Panc1 (cell line): ENCODE measurements at regions not wholly inside any gene's neighbourhood (a gene's known extent, or its start where the extent isn't known, plus 50 kb on each side); places are given as distances from the start of the nearest gene placed in this dataset.

ENCODE experiments used
- POLR2AphosphoS5 ChIP-seq: IDR thresholded peaks from 2 replicates; pipeline ENCODE4 v1.6.1; 2012; ENCODE audit warnings: mild to moderate bottlenecking, low read depth, low read length, moderate library complexity
- SIN3A ChIP-seq: IDR thresholded peaks from 2 replicates; pipeline ENCODE4 v1.6.1; 2012; ENCODE audit warnings: low read depth, mild to moderate bottlenecking, low read length, moderate library complexity, borderline replicate concordance; ENCODE audit not compliant: insufficient read depth
- TCF7L2 ChIP-seq: IDR thresholded peaks from 2 replicates; pipeline ENCODE4 v1.6.1; 2011; ENCODE audit warnings: mild to moderate bottlenecking, low read depth, low read length, inconsistent platforms
- TF ChIP-seq, protein P1 (sequence below): fragments of 450-650 bp; IDR thresholded peaks from 2 replicates; pipeline ENCODE4 v1.5.1; 2017; ENCODE audit warnings: mild to moderate bottlenecking
- TF ChIP-seq, protein P2 (sequence below), 2 experiments: IDR thresholded peaks; 2 replicates each; pipeline ENCODE4 v1.6.1; 2011 to 2012; ENCODE audit warnings: low read depth in 2 of 2, control low read depth in 1 of 2, low read length in 1 of 2, mild to moderate bottlenecking in 1 of 2, moderate library complexity in 1 of 2; ENCODE audit not compliant: insufficient read depth in 1 of 2

DNA sequence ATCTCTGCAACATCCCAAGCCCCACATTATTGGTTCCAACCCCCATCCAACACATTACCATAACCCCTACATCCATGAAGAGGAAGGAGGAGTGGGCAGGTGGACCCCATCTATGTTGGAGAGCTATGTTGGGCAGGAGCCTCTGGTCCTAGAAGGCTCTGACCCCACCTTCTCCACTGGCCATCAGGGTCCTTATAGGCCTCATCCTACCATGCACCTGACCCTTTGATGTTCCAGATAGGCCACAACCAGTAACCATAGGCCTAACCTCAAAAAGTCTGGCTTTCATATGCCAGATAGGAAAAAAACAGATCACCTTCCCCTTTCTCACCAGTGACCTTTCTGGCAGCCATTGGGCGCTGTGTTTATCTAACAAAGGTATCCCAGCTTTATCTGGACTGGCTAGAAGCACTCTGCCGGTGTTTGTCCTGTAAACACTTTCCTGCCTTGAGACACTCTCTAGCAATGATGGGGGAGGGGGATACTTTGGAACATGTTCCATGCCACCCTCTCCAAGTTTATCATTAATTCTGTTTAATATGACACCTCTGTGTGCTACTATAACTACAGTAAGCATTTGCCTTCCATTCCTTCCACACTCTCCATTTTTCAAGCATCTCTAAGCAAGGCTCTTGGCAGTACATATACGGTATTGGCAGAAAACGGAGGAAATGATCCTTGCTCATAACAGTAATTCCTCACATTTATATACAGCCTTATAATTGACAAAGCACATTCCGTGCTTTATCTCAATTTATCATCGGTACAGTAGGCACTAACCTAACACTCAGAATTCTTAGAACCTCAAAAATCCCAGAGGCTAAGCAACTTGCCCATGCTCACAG lies 377.1 kb downstream of the VPS13C start:
- TF ChIP-seq, protein P1, sequence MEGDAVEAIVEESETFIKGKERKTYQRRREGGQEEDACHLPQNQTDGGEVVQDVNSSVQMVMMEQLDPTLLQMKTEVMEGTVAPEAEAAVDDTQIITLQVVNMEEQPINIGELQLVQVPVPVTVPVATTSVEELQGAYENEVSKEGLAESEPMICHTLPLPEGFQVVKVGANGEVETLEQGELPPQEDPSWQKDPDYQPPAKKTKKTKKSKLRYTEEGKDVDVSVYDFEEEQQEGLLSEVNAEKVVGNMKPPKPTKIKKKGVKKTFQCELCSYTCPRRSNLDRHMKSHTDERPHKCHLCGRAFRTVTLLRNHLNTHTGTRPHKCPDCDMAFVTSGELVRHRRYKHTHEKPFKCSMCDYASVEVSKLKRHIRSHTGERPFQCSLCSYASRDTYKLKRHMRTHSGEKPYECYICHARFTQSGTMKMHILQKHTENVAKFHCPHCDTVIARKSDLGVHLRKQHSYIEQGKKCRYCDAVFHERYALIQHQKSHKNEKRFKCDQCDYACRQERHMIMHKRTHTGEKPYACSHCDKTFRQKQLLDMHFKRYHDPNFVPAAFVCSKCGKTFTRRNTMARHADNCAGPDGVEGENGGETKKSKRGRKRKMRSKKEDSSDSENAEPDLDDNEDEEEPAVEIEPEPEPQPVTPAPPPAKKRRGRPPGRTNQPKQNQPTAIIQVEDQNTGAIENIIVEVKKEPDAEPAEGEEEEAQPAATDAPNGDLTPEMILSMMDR = no peak
- TF ChIP-seq TCF7L2 (no peak), POLR2AphosphoS5 (no peak), SIN3A (no peak)
- TF ChIP-seq, protein P2, sequence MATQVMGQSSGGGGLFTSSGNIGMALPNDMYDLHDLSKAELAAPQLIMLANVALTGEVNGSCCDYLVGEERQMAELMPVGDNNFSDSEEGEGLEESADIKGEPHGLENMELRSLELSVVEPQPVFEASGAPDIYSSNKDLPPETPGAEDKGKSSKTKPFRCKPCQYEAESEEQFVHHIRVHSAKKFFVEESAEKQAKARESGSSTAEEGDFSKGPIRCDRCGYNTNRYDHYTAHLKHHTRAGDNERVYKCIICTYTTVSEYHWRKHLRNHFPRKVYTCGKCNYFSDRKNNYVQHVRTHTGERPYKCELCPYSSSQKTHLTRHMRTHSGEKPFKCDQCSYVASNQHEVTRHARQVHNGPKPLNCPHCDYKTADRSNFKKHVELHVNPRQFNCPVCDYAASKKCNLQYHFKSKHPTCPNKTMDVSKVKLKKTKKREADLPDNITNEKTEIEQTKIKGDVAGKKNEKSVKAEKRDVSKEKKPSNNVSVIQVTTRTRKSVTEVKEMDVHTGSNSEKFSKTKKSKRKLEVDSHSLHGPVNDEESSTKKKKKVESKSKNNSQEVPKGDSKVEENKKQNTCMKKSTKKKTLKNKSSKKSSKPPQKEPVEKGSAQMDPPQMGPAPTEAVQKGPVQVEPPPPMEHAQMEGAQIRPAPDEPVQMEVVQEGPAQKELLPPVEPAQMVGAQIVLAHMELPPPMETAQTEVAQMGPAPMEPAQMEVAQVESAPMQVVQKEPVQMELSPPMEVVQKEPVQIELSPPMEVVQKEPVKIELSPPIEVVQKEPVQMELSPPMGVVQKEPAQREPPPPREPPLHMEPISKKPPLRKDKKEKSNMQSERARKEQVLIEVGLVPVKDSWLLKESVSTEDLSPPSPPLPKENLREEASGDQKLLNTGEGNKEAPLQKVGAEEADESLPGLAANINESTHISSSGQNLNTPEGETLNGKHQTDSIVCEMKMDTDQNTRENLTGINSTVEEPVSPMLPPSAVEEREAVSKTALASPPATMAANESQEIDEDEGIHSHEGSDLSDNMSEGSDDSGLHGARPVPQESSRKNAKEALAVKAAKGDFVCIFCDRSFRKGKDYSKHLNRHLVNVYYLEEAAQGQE (IDR thresholded peaks at IDR 0.05; ENCODE audit: insufficient read depth in 1 of 2, low read depth in 2 of 2, low read length in 1 of 2) = no peak
